Right forelimb (tissue), 1 donor: ENCODE measurements at regions not wholly inside any gene's neighbourhood (a gene's known extent, or its start where the extent isn't known, plus 50 kb on each side); places are given as distances from the start of the nearest gene placed in this dataset.
"Not testable (repeated sequence)": the region's sequence is repeated elsewhere in the genome, so short reads cannot be mapped to it uniquely, and the experiment has no call there.

Source experiments
- DNase-seq: peaks from one replicate; pipeline ENCODE4 v3.0.0-alpha.2; 2018

DNA sequence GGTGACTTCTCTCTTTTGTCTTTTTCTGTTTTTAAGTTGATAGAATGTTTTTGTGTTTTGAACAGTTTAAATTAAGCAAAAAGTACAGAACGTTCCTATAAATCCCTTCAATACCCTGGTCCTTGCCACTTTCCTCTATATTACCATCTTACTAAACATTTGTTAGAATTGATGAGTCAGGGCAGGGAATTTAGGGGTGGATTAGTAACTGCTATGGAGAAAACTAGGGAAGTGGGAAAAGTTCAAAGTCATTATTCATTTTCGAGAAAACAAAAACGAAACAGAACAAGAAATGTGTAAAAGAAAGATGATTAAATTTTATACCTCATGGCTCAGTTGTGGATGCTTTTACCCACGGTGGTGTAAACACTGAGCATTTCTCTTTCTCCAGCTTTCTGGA, 240.4 kb upstream of the SULF2 start:
- no peak for DNase-seq

DNA sequence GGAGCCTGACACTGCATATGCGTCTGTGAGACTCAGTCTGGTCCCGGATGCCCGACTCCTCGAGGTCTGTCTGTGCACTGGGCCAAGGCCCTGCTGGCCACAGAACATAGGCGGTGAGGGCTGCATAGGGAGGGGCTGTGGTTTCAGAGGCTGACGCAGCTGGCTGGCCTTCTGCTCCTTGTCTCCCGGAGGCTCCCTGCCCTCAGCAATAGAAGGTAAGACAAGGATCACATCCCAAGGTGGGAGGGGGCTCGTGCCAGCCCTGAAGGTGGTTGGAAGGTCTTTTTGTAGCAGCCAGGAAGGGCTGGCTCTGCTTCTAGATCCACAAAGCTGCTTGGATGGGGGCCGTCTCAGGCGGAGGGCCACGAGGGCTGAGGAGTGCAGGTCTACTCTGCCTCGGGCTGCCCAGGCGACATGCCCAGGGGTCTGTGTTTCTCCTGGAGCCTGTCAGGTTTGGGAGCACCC, 239.8 kb upstream of the SULF2 start:
- peak; percentile 80 for DNase-seq

- DNase-seq = no peak
Observed at GRCh38 chr20:48024539-48024938, 239.3 kb upstream of the SULF2 start.

DNA sequence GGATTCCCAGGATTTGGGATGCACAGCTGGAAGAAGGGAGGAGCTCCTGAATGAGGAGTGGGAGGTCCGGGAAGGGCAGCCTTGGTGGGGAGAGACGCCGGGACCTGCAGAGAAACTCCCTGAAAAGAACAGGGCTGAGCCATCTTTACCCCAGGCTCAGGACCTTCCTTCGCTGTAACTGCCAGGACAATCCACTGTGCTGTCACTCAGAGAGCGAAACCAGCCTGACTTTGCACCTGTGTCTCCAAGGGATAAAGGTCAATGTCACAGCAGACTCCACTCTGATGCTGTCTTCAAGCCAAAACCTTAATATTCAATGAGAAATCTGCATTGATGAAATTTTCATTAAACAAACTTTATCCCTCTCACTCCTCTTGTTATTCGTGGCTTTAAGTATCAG, 235.4 kb upstream of the SULF2 start:
- DNase-seq = not testable (repeated sequence)

DNA sequence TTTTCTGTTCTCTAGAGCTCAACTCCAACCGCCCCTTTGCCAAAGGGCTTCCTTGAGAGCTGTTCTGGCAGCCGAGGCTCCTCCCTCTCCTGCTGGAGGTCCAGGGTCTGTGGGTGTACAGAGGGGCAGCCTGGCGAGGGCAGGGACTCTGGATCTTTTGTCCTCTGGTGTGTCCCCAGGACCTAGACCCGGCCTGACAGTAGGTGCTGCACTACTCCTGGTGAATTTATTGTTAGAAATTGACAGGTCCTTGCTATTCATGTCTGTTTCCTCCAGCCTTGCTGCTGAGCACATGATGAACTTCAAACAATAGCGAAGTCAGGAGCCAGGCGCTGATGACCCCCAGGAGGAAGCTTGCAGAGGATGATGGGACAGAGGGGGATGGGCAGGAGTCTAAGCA, 234.7 kb upstream of the SULF2 start:
- DNase-seq = no peak

- no peak for DNase-seq
Observed at GRCh38 chr20:48019496-48019895, 234.2 kb upstream of the SULF2 start.

DNA sequence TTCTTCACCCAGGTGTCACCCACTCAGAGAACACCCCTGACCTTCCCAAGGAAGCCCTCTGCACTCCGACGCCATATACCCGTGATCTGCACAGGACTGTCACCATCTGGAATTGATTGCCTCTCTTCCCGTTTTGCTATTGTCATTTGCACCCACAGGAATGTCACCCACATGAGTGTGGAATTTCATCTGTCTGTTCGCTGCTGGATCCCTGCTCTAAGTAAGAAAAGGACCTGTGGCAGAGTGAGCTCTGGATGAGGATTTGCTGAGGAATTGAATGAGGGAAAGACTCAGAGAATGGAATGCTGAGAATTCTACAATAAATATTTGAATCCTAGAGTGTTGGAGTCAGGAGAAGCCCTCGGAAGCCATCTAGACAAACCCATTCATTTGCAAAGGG, 233.6 kb upstream of the SULF2 start:
- DNase-seq = not testable (repeated sequence)

GRCh38 chr20:48017992-48018391, 232.7 kb upstream of the SULF2 start:
- no peak for DNase-seq

- DNase-seq = no peak
Observed at GRCh38 chr20:48017509-48017908, 232.2 kb upstream of the SULF2 start.

GRCh38 chr20:48015943-48016723, 230.9 kb upstream of the SULF2 start:
- DNase-seq = no peak

GRCh38 chr20:48015141-48015910, 230.0 kb upstream of the SULF2 start:
- DNase-seq = no peak

DNA sequence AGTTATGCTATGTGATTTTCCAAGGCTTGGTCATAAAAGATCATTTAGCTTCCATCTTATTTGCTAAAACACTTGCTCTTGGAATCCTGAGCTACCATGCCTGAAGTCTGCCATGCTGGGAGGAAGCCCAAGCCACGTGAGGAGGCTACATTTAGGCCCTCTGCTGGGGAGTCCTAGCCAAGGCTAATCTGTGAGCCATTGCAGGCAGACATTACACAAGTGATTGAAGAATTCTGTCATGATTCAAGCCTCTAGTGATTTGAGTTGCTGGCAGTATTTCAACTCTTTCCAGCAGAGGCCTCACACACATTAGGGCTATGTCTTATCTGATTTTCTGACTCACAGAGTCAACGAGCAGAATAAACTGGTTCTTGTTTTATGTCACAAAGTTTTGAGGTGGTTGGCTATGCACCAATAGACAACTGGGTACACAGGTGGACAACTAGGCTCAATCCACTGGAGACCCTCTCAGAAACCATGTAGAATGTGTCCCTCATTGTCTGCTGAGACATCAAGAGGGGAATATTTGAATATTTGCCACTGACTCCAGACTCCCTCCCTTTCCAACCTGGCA, 227.2 kb upstream of the SULF2 start:
- no peak for DNase-seq

- no peak for DNase-seq
Observed at GRCh38 chr20:48011025-48011424, 225.7 kb upstream of the SULF2 start.

- DNase-seq = no peak
Observed at GRCh38 chr20:48010623-48011022, 225.3 kb upstream of the SULF2 start.

GRCh38 chr20:48008850-48009515, 223.7 kb upstream of the SULF2 start:
- no peak for DNase-seq

DNA sequence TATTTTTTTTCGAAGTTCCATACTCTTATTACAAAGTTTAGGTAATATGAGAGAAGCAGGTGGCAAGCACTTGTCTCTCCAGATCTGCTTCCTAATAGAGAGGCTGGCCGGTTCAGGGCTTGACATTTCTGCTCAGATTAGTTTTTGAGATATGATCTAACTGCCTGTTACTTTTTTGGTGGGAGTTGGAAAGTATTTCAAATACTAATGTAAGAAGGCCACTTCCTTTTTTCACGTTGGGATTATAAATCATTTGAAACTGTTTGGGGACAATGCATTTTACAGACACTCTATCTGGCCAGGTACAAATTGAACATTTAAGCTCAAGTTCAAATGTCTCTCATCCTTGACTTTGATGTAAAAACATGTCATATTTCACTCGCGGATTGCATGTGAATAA, 222.1 kb upstream of the SULF2 start:
- no peak for DNase-seq

- DNase-seq = no peak
Observed at GRCh38 chr20:48006036-48006833, 221.0 kb upstream of the SULF2 start.

DNA sequence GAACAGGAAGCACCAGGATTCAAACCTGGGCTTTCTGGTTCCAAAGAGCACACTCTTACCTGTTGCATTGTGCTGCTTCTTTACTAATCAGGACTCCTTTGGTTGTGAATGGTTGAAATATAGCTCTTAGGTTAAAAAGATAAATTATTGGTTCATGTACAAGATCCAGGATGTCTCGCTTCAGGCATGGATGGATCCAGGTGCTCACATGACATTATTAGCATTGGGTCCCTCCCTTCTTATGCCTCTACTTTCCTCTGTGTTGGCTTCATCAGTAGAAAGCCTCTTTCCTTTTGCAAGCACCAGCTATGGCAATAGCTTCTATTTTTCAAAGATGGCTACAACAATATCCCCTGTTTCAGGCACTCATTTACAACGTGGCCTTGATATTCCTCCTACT, 217.7 kb upstream of the SULF2 start:
- no peak for DNase-seq

- no peak for DNase-seq
Observed at GRCh38 chr20:48002517-48002970, 217.3 kb upstream of the SULF2 start.

DNA sequence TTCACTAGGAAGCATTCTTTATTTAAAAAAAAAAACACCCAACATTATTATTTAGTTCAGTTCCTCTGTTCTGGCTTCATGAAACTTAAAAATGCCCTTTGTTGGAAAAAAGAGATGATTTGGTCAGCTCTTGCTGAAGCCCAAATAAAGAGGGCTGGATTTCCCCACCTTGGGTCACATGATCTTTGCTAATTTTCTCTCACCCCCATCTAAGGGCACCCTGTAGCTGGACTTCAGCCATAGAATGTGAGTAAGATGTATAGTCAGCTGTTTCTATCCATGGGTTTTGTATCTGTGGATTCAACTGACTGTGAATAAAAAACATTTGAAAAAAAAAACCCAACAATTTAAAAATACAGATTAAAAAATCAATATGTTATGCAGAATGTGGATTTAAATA, 213.9 kb upstream of the SULF2 start:
- DNase-seq = no peak

DNA sequence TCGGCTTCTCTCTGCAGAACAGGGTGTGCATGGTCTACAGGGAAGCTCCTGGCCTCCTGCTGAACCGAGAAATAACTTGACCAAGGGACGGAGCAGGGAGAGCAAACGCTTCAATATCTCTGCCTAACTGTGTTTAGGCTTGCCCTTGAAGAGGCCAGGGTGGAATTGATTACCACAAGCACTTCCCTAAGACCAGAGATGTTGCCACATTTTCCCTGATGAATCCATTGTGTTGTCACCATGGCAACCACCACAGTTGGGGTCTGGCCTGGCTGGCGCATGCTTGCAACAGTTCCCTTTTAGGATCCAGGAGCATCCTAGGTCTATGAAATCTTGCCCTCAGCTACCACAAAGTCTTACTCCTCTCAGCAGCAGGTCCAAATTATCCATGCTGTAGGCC, 213.5 kb upstream of the SULF2 start:
- no peak for DNase-seq

DNA sequence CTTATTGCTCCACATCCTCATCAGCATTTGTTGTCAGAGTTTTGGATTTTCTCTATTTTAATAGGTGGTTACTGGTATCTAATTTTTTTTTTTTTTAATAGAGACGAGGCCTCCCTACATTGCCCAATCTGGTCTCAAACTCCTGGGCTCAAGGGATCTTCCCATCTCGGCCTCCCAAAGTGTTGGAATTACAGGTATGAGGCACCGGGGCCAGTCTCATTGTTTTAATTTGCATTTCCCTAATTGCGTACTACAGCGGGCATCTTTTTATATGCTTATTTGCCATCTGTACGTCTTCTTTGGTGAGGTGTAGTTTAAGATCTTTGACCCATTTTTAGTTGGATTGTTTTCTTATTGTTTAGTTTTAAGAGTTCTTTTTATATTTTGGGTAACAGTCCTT, 210.4 kb upstream of the SULF2 start:
- no peak for DNase-seq
